ENCODE measurements at regions not wholly inside any gene's neighbourhood (a gene's known extent, or its start where the extent isn't known, plus 50 kb on each side); places are given as distances from the start of the nearest gene placed in this dataset.
"Not testable (repeated sequence)": the region's sequence is repeated elsewhere in the genome, so short reads cannot be mapped to it uniquely, and the experiment has no call there.

GRCh38 chr14:55789406-55789805 lies 209.4 kb downstream of the KTN1 start:
- no peak for TF ChIP-seq CTCF (IDR thresholded peaks at IDR 0.05)
- Histone ChIP-seq H3K4me1 (peaks cover 0 to 13% (median 4%) of the 10 kb centered on the region in 4 donors), H3K36me3 (no peaks in the 10 kb centered on the region), H3K4me3 (no peak overlapping the region), H3K27ac (no peak overlapping the region), H3K27me3 (no peaks in the 10 kb centered on the region), H3K9me3 (no peaks in the 10 kb centered on the region)
- DNase-seq = no peak
- intact Hi-C loops (cut with DNase I; ENCODE audit: low total_unique reads) = no loop called here

GRCh38 chr14:55794655-55795595 lies 214.9 kb downstream of the KTN1 start:
- intact Hi-C loops (cut with DNase I; ENCODE audit: low total_unique reads) = no loop called here
- H3K27ac ChIP-seq = no peak overlapping the region
- no peak for DNase-seq
- no peaks in the 10 kb centered on the region for H3K27me3 ChIP-seq
- no peak for TF ChIP-seq CTCF (IDR thresholded peaks at IDR 0.05)
- no peaks in the 10 kb centered on the region for H3K36me3 ChIP-seq
- H3K9me3 ChIP-seq = no peaks in the 10 kb centered on the region
- no peak overlapping the region for H3K4me3 ChIP-seq
- H3K4me1 ChIP-seq = no peaks in the 10 kb centered on the region

DNA sequence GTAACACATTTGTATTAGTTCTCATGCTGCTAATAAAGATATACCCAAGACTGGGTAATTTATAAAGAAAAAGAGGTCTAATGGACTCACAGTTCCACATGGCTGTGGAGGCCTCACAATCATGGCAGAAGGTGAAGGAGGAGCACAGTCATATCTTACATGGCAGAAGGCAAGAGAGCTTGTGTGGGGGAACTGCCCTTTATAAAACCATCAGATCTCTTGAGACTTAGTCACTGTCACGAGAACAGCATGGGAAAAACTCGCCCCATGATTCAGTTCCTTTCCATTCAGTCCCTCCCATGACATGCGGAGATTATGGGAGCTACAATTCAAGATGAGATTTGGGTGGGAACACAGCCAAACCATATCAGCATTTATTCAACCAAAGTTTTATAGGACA lies 216.5 kb downstream of the KTN1 start:
- H3K4me3 ChIP-seq; intact Hi-C loops (cut with DNase I; ENCODE audit: low total_unique reads): not testable (repeated sequence)

DNA sequence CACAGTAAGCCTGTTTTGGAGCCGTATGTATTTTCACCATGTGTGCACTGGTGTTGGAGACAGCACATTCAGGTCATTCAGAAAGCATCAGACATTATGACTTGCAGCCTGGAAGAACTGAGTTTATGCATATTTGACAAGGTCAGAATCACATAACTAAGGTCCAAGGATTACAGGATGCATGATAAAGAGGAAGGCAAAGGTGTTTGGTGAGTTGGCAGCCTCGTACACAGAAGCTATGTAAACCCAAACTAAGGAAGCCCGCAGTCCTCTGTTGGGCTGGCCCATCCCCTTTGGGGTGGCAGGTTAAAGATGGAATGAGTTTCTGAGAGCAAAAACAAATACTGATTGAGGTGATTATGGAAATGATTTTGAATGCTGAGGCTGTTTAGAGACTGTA lies 218.4 kb downstream of the KTN1 start:
- Histone ChIP-seq H3K4me1 (no peaks in the 10 kb centered on the region), H3K27ac (no peak overlapping the region), H3K4me3 (no peak overlapping the region), H3K36me3 (no peaks in the 10 kb centered on the region), H3K27me3 (no peaks in the 10 kb centered on the region), H3K9me3 (no peaks in the 10 kb centered on the region)
- intact Hi-C loops (cut with DNase I; ENCODE audit: low total_unique reads) = no loop called here
- no peak for DNase-seq
- no peak for TF ChIP-seq CTCF (IDR thresholded peaks at IDR 0.05)

More for the DNA sequence above, 216.5 kb downstream of the KTN1 start:
- H3K4me1 ChIP-seq, H3K27me3 ChIP-seq, DNase-seq, H3K27ac ChIP-seq, H3K36me3 ChIP-seq, H3K9me3 ChIP-seq: not testable (repeated sequence)

- Histone ChIP-seq H3K4me1 (no peaks in the 10 kb centered on the region), H3K27me3 (no peaks in the 10 kb centered on the region), H3K36me3 (no peaks in the 10 kb centered on the region), H3K9me3 (no peaks in the 10 kb centered on the region), H3K27ac (no peak overlapping the region), H3K4me3 (no peak overlapping the region)
- no peak for DNase-seq
- intact Hi-C loops (cut with DNase I; ENCODE audit: low total_unique reads) = no loop called here
- TF ChIP-seq CTCF (IDR thresholded peaks at IDR 0.05) = no peak
These were observed 219.6 kb downstream of the KTN1 start for GRCh38 chr14:55799508-55800095.

GRCh38 chr14:55800156-55800785 lies 220.3 kb downstream of the KTN1 start:
- Histone ChIP-seq H3K4me1 (no peaks in the 10 kb centered on the region), H3K27ac (no peak overlapping the region), H3K36me3 (no peaks in the 10 kb centered on the region), H3K4me3 (no peak overlapping the region), H3K9me3 (no peaks in the 10 kb centered on the region), H3K27me3 (no peaks in the 10 kb centered on the region)
- no peak for TF ChIP-seq CTCF (IDR thresholded peaks at IDR 0.05)
- intact Hi-C loops (cut with DNase I; ENCODE audit: low total_unique reads) = no loop called here
- DNase-seq = no peak

Data from tibial artery (tissue), 4 donors.